CD4-positive, alpha-beta T cell treated with Interferon gamma for 1 hour (primary cell): ENCODE measurements at regions not wholly inside any gene's neighbourhood (a gene's known extent, or its start where the extent isn't known, plus 50 kb on each side); places are given as distances from the start of the nearest gene placed in this dataset.

Source experiments
- DNase-seq: peaks from one replicate; pipeline ENCODE4 v3.0.0-alpha.2; 2020

GRCh38 chr6:25041485-25042035, 105.8 kb upstream of the RIPOR2 start:
- no peak for DNase-seq

GRCh38 chr6:25042036-25042521, 106.3 kb upstream of the RIPOR2 start:
- DNase-seq = peak; percentile 52

GRCh38 chr6:25042536-25042935, 106.8 kb upstream of the RIPOR2 start:
- peak; percentile 40 for DNase-seq

GRCh38 chr6:25042984-25043725, 107.4 kb upstream of the RIPOR2 start:
- no peak for DNase-seq

GRCh38 chr6:25043892-25044291, 108.1 kb upstream of the RIPOR2 start:
- DNase-seq = no peak

- no peak for DNase-seq
Observed at GRCh38 chr6:25046942-25047341, 111.2 kb upstream of the RIPOR2 start.

- DNase-seq = peak; percentile 49
Observed at GRCh38 chr6:25050356-25050755, 114.6 kb upstream of the RIPOR2 start.

- no peak for DNase-seq
Observed at GRCh38 chr6:25051083-25051482, 115.3 kb upstream of the RIPOR2 start.

- no peak for DNase-seq
Observed at GRCh38 chr6:25052181-25052580, 116.4 kb upstream of the RIPOR2 start.

- peak; percentile 27 for DNase-seq
Observed at GRCh38 chr6:25053875-25054371, 118.2 kb upstream of the RIPOR2 start.

- DNase-seq = no peak
Observed at GRCh38 chr6:25054469-25054868, 118.7 kb upstream of the RIPOR2 start.

GRCh38 chr6:25056130-25056529, 120.4 kb upstream of the RIPOR2 start:
- peak; percentile 82 for DNase-seq

- DNase-seq = no peak
Observed at GRCh38 chr6:25057111-25057905, 121.5 kb upstream of the RIPOR2 start.

- no peak for DNase-seq
Observed at GRCh38 chr6:25058441-25058840, 122.7 kb upstream of the RIPOR2 start.

GRCh38 chr6:25058941-25059340, 123.2 kb upstream of the RIPOR2 start:
- no peak for DNase-seq

GRCh38 chr6:25060522-25060921, 124.8 kb upstream of the RIPOR2 start:
- DNase-seq = no peak

- no peak for DNase-seq
Observed at GRCh38 chr6:25061289-25061936, 125.7 kb upstream of the RIPOR2 start.

GRCh38 chr6:25062070-25062811, 126.5 kb upstream of the RIPOR2 start:
- DNase-seq = no peak

- no peak for DNase-seq
Observed at GRCh38 chr6:25064006-25064405, 128.2 kb upstream of the RIPOR2 start.

GRCh38 chr6:25065666-25066065, 129.9 kb upstream of the RIPOR2 start:
- no peak for DNase-seq

GRCh38 chr6:25066593-25066992, 130.8 kb upstream of the RIPOR2 start:
- no peak for DNase-seq

- DNase-seq = no peak
Observed at GRCh38 chr6:25068866-25069265, 133.1 kb upstream of the RIPOR2 start.
